ENCODE measurements at regions not wholly inside any gene's neighbourhood (a gene's known extent, or its start where the extent isn't known, plus 50 kb on each side); places are given as distances from the start of the nearest gene placed in this dataset.

- TF ChIP-seq SUZ12 (IDR thresholded peaks at IDR 0.05; ENCODE audit: extremely low read depth, insufficient read depth, insufficient read length) (no peak), YY1 (IDR thresholded peaks at IDR 0.05; ENCODE audit: insufficient read depth, insufficient read length) (no peak)
These were observed 188.9 kb upstream of the CXCL12 start for GRCh38 chr10:44573821-44574220.
